ENCODE measurements at regions not wholly inside any gene's neighbourhood (a gene's known extent, or its start where the extent isn't known, plus 50 kb on each side); places are given as distances from the start of the nearest gene placed in this dataset.

DNA sequence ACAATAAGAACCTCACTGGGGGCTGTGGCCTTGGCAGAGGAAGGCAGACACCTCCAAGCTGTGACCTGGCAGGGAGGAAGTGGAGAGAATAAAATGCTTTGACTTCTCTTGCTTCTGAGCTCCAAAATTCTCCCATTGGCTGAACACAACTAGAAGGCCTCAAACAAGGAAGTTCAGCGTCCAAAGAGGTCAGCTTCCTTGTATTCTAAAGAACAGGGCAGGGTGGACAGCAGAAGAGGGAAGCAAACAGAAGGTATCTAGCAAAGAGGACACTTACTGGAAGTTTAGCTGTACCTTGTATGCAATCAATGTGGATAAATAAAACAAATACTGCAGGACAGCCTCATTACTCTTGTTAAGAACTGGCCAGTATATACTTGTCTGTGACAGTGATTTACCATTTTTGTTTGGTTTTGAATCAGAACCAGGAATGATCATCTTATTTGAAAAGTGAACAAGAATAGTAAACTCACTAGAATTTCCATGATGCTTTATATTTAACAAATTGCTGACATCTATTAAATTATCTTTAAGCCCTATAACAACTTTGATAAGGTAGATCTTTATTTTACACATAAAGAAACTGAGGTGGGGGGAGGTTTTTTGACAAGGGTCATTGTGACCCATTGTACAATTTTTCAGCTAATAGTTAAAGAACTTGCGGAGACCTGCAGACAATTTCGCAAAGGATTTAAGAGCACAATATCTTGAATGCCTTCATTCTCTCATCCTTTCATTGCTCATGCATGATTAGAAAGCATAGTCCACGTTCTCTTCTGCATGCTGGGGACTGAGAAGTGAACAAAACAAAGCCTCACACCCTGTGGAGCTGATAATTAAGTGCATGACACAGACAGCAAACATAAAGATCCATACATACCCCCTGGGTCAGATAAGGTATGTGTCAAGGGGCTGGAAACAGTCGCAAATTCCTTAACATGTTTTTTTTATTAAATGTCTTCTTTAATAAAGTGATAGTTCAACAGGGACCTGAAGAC, 1448.0 kb downstream of the AACS start:
- no peak for DNase-seq (ENCODE audit: low read depth)

DNA sequence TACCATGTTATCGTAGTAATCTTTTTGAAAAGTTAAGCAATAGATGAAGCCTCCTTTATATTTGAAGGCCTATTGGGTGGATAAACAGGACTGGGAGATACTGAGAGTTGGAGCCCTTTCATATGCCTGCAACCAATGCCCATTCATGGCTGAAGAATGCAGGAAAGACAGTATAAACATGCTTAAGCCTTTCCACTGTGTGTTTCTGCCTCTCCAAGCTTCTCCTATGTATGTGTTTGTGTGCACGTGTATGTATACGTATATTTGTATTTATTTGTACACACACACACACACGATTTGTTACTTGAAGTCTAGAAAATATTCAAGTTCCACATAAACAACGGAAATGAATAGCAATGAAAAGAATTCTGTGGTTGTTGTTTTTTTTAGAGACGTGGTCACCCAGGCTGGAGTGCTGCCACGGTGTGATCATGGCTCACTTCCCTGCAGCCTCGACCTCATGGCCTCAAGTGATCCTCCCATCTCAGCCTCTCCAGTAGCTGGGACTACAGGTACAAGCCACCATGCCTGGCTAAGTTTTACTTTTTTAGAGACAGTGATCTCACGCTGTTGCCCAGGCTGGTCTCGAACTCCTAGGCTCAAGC, 1453.5 kb downstream of the AACS start:
- no peak for DNase-seq (ENCODE audit: low read depth)

DNA sequence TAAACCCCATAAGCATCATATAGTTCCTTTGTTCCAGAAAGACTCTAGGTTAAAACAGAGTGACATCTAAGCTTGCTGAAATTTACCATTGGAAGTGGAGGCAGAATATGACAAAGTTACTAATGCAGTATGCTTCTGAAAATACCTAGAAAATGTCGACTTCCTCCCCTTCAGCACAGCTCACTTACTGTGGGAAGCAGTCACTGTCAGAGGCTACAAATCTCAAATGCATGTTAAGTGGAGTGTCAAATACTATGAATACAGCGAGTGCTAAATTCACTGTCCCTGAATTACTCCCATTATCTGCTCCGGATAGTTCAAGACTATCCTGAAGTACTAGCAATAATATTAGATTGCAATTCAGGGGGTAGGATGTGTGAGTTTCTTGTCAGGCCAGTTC, 1454.6 kb downstream of the AACS start:
- DNase-seq (ENCODE audit: low read depth), result no peak

GRCh38 chr12:126523891-126524290, 1458.7 kb downstream of the AACS start:
- DNase-seq (ENCODE audit: low read depth), result no peak

DNA sequence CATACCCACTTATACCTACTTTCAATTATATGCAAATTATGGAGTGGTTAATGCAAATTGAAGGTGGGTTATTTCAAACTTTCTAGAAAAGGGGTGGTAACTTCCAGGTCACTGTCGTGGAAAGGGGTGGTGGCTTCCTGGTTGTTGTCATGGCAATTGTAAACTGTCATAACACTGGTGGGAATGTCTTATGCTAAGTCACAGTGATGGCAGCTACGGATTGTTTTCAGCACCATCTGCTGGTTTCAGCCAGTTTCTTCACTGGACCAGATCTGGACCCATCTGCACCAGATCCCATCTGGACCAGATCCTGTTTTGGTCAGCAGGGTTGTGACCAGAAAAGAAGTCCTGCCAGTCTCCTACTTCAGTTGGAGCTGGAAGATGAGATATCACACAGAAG, 1469.3 kb downstream of the AACS start:
- no peak for DNase-seq (ENCODE audit: low read depth)

DNA sequence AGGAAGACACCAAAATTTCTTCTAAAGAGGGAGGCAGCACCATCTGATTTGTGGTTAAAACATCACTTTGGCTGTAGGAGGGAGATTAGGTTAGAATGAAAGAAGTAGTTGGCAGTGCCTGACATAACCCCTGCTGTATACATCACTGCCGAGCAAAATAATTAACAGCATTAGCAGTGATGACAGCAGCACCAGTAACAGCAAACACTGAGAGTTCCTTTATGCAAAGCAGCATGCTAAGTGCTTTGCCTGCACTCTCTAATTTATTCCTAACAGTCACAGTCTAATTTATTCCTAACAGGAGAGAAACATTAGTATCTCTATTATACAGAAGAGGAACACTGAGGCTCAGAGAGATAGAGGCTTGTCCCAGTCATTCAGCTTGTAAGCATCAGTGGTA, 1469.7 kb downstream of the AACS start:
- no peak for DNase-seq (ENCODE audit: low read depth)

- DNase-seq (ENCODE audit: low read depth), result no peak
These were observed 1470.7 kb downstream of the AACS start for GRCh38 chr12:126535971-126536370.

DNA sequence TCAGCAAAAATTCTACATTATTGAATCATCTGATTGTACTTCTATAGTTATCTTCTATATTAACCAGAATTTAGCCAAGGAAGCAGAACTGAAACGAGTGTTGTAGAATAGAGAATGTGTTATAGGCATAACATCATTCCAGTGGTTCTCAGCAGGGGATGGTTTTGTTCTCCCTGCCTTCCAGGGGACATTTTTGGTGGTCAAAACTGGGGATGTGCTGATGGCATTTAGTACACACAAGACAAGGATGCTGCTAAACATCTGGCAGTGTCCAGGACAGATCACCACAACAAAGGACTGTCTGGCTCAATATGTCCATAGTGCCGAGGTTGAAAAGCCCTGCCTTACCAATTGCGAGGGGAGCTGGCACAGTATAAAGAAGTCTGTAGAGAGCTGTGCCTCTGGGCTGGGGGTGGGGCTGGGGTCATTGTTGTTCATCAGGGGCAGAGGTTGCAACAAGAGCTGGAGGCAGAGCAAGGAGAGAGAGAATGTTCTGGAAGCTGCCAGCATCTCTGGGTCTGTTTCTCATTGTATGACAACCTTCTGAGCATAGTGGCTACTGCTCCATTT, 1472.8 kb downstream of the AACS start:
- DNase-seq (ENCODE audit: low read depth), result no peak

GRCh38 chr12:126538888-126539287, 1473.7 kb downstream of the AACS start:
- no peak for DNase-seq (ENCODE audit: low read depth)

GRCh38 chr12:126545411-126545810, 1480.2 kb downstream of the AACS start:
- no peak for DNase-seq (ENCODE audit: low read depth)

DNA sequence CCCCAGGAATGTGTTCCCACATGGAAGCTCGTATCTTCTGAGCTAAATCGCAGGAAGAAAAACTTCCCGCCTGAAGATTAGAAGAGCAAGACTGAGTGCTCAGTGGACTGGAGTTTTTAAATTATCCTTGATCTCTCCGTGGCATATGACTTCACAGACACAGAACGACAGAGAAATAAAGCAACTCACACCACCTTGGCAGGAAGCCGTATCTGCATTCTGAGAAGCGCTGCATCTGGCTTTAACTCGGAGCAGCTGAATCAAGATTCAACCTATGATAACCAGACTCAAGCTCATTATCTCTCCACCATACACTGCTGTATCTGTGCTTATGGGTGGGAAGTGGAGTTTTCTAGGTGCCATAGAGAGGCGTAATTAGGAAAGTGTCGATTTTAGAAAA, 1482.7 kb downstream of the AACS start:
- no peak for DNase-seq (ENCODE audit: low read depth)

GRCh38 chr12:126551869-126552268, 1486.6 kb downstream of the AACS start:
- DNase-seq (ENCODE audit: low read depth), result no peak

- no peak for DNase-seq (ENCODE audit: low read depth)
These were observed 1489.4 kb downstream of the AACS start for GRCh38 chr12:126554625-126555024.

DNA sequence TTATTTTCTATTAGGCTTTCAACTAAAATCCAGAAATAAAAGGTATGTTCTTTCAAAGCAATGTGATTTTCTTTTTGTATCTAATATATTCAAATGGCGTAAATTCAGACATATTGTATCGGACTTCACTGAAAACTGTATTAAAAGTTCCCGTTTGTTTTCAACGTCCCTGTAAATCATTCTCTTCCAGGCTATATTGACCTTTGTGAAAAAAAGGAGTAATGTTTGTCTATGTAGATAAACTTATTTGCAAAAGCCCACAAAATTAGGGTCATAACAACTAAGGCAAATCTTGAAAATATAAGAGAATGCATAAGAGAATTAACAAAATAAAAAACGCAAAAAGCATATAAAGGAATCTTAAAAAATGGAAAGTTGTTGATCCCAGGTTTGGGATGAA, 1492.4 kb downstream of the AACS start:
- DNase-seq (ENCODE audit: low read depth), result no peak

- no peak for DNase-seq (ENCODE audit: low read depth)
These were observed 1493.0 kb downstream of the AACS start for GRCh38 chr12:126558219-126558618.

DNA sequence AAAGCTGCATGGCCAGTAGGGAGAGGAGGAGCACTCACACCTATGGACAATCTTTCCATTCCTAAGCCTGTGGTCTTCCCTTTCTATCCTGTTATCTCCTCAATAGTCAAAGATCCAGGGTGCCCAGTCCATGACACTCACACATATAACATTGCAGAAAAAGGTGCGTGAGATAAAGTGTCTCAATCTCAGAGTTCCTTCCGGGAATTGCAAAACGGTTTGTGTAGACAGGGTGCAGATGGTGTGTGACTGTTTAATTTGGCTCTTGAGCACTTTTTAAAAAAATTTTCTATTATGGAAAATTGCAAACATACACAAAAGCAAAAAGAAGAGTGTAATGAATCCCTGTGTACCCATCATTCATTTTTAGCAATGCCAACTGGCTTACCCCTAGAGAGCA, 1493.6 kb downstream of the AACS start:
- no peak for DNase-seq (ENCODE audit: low read depth)

DNA sequence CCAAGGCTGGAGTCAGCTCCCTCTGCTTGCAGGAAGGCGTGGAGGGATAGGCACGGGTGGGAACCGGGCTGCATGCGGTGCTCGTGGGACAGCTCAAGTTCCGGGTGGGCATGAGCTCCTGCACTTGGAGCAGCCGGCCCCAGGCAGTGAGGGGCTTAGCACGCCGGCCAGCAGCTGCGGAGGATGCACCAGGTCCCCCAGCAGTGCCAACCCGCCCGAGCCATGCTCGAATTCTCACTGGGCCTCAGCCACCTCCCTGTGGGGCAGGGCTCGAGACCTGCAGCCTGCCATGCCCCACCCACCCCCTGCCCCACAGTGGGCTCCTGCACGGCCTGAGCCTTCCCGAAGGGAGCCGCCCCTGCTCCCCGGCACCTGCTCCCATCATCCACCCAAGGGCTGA, 1501.8 kb downstream of the AACS start:
- DNase-seq (ENCODE audit: low read depth), result no peak

DNA sequence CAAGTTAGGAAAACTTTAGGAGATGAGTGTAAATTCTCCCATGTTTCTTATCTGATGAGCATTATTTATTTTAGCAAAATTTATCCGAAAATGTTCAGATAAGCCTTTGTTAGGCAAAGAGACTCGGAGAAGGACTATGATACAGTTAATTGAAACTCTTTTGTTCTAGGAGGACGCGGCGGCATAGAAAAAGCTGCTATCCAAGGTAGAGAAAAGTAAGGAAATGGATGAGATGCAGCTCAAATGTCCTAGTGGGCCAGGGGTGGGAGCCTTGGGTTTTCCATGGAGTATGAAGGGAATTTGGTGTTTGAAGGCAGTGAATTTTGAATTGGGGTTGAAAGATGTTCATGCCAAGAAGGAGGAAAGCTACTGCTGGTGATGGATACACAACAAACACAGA, 1504.5 kb downstream of the AACS start:
- DNase-seq (ENCODE audit: low read depth), result no peak

GRCh38 chr12:126570566-126570965, 1505.3 kb downstream of the AACS start:
- no peak for DNase-seq (ENCODE audit: low read depth)

- DNase-seq (ENCODE audit: low read depth), result no peak
These were observed 1506.9 kb downstream of the AACS start for GRCh38 chr12:126572170-126572569.

- no peak for DNase-seq (ENCODE audit: low read depth)
These were observed 1516.4 kb downstream of the AACS start for GRCh38 chr12:126581655-126582054.

- DNase-seq (ENCODE audit: low read depth), result no peak
These were observed 1517.0 kb downstream of the AACS start for GRCh38 chr12:126582231-126582630.

DNA sequence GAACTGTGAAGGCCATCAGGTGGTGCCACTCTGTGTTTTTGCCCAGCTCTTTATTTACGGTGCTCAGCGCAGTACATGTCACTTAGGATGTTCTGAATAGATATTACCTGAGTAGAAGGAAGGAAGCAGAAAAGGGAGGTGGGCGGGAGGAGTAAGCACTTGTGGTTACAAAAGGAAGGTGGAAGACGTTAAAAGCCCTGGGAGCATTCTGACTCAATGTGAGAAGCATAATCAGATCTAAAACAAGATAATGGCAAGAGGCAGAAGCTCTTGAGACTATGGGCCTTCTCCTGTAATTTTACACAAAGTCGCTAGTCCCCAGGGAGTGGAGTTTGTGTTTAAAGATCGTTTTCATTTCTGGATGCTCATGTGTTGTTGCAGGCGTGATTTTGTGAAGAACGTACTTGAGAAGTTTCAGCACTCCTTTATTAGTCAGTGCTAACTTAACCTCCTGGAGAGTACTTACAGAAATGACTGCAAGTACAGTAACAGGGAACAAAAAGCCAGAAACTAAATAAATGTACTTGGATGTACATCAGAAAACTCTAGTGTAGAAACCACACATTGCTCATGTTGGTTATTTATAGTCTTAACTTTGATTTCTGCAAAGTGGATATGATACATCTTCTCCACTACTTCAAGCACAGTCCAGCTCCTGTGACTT, 1523.5 kb downstream of the AACS start:
- DNase-seq (ENCODE audit: low read depth), result peak; percentile 3
